Globus pallidus (tissue), 1 donor: ENCODE measurements at regions not wholly inside any gene's neighbourhood (a gene's known extent, or its start where the extent isn't known, plus 50 kb on each side); places are given as distances from the start of the nearest gene placed in this dataset.
"Not testable (repeated sequence)": the region's sequence is repeated elsewhere in the genome, so short reads cannot be mapped to it uniquely, and the experiment has no call there.

Source experiments
- DNase-seq: peaks from one replicate; pipeline ENCODE4 v3.0.0-alpha.2; 2015; ENCODE audit warnings: low spot score

DNA sequence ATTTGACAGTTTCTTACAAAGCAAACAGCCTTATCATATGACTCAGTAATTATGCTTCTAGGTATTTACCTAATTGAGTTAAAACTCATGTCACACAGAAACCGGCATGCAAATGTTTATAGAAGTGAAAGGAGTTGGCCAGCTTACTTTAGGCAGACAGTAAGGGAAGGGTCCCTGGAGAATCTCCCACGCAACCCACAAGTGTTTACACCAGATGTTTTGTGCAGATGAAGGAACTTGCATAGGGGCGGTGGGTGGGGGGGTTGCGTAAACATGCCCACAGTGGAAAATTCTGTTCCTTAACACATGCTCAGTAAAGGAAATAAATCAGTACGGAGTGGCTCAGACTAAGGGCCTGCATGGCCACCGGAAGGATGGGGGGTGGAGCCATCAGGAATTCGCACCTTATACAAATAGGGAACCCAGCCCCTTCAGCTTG is 330.5 kb upstream of the AADAT start:
- no peak for DNase-seq

DNA sequence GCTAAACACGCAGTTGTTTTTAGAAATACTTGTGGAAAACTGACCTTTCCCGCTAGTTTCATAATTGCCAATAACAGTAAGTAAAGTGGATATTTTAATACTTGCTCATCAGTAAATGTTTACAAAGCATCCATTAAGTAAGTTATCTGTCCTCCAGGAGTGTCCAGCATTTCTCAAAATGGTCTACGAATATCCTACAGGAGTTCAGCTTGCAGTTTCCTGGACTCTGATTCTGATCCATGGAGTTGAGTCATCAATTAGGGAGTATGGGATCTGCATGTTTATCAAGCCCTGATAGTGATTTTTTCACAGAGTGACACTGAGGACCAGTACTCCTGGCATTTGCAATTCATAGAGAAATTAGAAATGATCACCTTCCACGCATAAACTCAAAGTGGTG is 325.2 kb upstream of the AADAT start:
- DNase-seq = no peak

DNA sequence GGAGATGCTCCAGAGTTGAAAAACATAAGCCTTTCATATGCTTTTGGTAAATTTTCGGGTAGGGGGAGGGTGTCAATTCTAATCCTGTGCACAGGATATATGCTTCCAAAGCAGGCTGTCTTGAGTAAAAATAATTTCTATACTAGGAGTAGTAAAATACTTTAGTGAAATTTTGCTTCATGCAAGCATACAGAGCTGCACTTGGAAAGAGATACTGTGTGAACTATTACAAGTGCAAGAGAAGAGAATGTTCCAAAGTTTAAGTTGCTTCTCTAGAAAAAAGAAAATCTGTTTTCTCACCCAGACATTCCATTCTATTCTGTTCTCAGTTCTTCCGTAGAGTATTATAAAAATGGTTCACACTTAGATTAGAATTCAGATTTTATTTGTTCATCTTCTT is 324.6 kb upstream of the AADAT start:
- DNase-seq = no peak

DNA sequence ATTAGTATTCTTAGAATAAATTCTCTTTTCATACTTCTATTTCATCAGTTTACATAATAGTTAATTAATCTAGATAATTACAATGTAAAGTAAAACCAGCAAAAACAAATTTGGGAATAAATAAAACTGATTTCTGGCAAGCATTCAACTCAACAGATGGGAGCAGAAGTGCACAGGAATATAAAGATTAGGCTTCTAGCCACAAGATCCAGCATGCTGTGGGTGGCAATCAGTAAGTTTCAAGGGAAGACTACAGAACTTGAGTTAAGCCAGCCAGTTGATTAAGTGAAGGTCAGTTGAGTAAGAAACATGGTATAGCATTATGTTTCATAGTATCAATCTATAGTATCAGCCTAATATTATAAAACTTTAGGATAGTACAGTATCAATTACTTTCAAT is 324.2 kb upstream of the AADAT start:
- no peak for DNase-seq

DNA sequence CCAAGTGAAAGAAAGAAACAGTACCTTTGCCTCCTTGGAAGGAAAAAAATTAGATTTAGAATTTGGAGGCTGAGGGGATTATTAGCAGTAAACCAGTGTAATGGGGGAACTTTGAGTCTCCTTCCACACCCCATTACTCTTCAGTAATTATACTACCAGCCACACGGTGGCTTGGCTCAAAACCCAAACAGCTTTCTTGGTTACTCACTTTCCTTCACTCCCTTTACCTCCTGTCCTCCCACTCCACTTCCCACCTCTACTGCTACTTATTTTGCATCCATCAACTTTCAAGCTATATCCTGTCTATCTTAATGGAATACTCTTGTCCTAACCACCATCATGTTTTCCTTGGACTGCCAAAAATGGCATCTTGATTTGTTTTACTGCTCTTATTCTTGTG is 310.6 kb upstream of the AADAT start:
- no peak for DNase-seq

DNA sequence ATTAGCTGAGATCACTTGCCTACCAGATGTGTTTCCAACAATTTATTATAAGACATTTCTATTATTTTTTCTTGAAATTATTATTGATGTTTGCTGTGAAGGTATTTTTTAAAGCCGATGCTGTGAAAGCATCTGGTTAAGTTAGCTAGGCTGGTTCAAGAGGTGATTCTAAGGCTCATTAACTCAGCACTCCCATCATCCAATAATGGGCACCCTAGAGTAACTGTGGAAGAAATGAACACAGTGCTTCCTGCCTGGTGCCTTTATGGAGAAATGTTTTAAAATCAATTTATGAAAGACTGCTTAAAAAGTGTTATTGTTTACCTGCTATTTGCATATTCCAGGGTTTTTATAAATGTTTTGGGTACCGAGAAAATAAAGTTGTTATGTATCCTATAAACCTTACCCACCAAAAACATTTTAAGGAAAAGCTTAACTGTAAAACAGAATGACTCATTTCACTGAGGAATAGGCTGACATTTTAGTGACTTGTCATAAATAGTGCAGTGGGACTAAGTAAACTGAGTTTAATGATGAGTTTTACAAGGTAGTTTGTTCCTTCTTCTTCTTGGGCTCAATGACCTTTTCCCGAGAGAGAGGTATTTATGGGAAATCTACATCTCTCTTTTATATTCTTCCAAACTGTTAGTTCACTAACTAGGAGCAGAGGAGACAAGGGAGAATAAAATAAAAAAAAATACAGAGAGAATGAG is 310.0 kb upstream of the AADAT start:
- no peak for DNase-seq

DNA sequence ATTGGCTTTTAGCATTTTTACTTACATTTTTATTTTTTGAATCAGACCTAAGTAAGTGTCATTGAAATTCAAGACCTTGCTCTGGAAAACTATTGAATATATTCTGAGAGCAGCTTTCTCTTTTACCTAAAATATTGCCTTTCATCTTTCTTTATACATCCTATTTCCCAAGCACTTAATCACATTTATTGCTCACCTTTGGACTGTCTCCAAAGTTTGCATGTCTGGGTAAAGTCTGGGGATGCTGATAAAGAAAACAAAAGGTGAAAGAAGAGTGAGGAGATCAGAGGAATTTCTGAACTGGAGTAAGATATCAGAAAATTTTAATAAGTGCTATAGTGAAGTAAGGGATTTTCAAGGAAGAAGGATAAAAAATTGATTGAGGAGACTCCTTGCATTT is 308.5 kb upstream of the AADAT start:
- no peak for DNase-seq

DNA sequence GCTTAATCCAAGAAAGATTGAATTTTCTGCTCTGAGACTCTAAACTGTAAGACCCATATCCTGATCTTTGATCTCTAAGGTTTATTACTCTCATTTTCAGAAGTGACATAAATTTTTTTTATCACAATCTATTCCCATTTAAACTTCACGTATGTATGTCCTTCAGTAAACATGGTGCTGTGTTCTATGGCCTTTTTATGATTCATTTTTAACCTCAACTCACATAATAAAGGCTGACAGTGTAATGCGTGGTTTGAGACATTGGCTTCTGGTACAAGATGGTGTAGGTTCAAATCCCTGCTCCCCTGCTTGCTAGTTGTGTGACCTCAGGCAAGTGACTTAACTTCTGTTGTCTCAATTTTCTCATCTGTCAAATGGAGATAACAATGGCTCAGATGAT is 306.0 kb upstream of the AADAT start:
- DNase-seq = no peak

DNA sequence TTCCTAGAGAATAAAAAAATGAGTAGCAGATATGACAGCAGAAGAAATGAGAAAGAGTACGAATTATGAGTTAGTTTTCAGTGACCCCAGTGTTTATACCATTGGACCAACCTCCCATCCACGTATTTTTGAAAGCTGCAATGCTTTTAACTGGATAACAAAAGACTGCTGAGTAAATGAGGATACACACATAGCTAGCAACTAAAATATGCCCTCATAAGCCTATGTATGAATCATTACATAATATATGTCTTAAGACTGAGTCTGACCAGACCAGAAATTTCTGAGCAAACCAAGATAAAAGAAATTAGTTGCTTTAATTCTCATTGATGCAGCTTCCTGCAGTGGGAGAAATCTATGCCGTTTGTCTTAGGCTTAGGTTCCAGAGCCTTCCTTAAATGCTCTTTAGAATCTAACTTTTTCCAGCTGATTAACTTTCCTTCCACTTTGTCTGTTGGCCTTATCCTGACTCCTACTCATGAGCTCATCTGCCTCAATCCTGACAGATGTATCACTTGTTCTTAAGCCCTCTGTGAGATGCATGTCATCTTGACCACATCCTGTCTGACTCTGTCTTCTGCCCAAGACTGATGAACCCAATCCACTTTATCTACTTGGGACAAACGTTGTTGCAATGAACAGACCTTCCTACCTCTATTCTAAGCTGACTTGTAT is 301.4 kb upstream of the AADAT start:
- DNase-seq = no peak

DNA sequence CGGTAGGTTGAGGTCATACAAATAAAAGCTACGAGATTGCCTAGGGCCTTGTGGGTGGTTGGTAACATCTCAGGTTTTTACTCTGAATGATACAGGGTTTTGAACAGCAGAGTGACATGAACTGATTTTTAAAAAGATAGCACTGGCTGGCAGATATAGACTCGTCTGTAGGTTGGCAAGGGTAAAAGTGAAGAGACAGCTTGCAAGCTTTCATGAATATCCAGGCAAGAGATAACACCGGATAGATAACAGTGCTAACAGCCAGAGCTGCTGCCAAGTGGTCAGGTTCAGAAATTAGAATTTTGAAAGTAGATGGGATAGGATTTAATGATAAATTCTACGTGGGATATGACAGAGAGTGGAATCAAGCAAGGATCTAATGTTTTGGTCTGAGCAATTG is 299.7 kb upstream of the AADAT start:
- no peak for DNase-seq

DNA sequence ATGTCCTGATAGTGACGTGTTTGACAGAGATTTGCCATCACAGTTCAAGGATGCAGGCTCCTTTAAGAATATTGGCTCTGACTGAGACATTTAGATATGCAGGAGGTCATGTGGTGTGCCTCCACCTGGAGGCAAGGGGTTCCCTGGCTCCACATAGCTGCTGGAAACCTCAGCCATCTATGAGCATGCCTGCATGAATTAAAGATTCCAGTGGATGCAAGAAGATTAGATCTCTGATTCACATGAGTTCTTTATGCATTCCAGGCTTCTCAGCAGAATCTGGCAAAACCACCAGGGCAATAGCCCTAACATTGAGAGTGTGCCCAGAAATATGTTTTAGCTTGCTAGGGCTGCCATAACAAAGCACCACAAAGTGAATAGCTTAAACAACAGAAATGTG is 298.5 kb upstream of the AADAT start:
- no peak for DNase-seq

DNA sequence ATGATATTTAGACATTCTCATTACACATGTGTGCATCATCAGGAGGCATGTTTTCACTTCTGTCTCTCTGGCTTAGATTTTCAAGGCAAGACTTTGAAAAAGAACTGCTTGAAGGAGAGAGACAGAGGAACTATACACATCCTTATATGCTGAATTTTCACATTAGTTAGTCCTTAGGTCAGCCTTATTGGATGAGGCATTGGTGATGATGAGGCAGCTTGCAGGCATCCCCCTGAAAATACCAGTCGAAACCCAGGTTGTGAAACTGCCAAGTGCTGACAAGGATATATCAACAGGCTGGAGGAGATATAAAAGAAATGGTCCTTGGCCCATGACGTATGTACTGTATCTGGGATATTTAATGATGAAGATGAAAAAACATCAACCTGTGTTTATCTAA is 297.2 kb upstream of the AADAT start:
- DNase-seq = no peak

DNA sequence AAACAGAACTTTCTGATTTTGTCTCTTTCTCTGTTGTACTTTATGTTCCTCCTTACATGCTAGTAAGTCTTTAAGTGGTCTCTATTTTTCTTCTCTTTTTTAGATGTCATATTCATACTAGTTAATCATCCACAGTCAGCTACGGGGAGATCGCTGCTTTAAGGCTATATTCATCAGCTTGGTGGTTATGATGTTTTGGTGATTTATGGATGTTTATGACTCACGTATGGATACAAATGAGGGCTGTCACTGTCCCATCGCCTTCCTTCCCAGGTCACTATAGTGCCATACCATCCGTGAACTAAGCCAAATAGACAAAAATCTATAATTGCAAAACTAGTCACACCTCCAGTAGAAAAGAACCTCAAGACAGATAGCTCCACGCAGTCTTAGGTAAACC is 296.8 kb upstream of the AADAT start:
- no peak for DNase-seq

DNA sequence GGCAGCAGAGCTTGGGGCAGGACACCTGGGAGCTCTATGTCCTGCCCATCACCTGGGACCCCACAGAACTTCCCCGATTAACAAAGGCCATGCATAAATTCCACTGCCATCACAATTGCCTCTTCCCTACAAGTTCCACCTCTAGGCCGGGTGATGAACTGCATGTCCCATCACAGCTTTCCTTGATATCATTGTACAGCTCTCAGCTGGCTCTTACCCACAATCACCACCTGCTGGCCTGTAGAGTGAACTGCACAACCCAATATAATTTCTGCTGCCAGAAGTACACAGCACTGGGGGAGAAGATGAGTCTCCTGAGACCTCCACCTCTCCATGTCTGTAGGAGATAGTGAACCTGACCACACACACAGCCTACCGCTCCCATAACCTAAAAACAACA is 285.0 kb upstream of the AADAT start:
- DNase-seq = no peak

DNA sequence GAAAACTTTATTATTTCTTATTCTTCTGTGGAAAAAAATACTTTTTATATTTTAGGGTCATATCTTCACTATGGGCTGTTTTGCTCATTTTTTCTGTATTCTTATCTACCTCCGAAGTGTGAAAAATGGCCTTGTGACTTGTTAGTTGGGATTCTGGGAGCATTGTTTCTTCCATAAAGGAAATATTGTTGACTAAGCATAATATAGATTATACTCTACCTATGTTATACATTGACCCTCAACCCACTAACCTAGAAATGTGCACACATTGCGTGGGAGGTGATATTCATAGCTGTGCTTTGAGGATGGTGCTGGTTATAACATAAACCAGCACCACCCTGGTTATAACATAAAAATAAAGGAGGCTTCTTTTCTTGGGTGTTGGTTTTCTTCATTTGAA is 259.2 kb upstream of the AADAT start:
- no peak for DNase-seq

DNA sequence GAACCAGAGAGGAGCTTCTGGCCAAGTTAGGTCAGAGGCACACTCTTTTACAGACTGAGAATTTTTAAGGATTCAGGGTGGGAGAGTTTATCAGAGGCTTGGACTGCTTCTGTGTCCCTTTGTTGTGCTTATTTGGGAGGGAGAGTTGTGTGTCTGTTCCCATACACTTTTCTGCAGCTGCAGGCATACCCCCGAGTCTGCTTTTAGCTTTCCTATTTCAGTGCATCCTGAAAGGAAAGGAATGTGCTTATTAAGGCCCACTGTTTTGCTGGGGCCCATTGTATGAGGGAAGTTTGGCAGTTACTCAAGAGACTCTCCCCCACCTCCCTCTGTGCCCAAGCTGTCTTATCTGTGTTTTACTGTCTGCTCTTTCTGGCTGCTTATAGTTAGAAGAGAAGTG is 257.4 kb upstream of the AADAT start:
- DNase-seq = not testable (repeated sequence)

DNA sequence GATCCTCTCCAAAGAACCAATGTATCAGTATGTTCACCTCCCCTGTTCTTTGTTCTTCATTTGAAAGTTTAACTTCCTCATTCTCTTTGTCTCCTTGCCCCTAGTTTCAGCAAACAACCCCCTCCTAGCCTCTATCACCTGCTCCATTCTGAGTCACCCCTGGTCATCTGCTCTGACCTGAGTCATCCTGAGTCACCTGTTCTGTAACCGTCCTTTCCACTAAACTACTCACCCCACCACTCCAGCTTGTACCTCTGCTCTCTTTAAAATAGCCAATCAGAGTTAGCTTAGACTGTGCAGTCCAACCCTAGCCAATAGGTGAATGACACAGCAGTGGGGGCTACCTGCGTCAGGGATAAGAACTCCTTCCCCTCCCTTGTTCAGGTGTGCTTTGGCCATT is 249.8 kb upstream of the AADAT start:
- no peak for DNase-seq

DNA sequence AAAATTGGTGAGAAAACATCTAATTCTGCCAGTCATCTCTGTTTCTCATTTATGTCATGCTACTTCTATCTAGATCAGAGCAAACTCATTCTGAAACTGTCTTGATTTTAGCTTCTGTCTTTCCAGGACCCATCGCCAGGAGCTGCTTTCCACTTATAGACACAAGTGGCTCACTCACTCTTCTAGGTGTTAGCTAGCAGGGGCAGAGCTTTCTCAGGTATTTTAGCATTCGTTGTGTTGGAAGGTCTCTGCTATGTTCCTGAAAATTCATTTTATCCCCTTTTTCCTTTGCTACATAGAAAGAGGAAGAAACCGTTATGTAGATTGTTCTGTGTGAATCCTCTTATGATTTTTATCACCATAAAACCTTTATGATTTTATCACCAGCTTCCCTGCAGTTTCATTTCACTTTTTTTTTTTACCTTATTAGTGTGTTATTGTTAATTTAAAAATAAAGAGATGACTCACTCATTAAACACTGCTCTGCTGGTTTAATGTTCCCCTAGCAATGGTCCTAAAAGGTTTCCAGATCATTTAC is 246.6 kb upstream of the AADAT start:
- no peak for DNase-seq

DNA sequence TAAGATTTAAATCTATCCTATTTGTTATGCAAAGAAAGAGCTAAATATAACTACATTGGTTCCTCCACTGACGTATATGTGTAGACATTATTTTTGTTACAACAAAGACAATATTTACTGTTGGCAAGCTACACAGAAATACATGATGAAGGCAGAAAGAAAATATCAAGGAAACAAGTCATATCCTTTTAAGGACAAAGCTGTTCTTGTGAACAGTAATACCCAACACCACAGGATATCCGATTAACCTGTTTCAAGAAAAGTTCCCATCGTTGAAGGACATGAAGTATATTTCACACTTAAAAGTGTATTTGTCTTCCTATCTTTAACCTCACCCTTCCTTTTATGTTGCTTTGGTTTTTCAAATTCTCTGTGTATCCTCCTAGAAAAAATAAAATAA is 235.8 kb upstream of the AADAT start:
- DNase-seq = no peak

DNA sequence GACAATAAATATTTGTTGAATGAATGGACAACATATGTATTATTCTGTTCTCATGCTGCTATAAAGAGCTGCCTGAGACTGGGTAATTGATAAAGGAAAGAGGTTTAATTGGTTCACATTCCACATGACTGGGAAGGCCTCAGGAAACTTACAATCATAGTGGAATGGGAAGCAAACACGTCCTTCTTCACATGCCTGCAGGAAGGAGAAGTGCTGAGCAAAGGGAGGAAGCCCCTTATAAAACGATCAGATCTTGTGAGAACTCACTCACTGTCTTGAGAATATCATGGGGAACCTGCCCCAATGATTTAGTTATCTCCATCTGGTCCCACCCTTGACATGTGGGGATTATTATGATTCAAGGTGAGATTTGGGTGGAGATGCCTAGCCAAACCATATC is 233.9 kb upstream of the AADAT start:
- no peak for DNase-seq

DNA sequence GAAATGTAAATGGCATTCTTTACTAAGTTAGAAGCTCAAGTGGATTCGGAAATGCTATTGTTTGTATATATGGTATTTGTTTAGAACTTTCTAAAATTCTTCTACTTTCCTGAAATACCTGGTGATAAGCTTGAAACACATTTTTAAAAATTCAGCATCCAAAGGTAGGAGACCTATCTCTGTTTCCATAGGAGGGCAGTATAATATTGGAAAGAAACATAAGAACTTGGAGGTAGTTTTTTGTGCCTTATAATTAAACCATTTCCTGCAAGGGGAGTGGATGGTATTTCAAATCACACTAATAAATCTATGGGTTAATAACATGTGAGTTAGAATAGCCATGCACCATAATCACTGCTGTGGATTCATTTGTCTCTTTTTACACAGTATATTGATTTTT is 217.4 kb upstream of the AADAT start:
- DNase-seq = no peak

DNA sequence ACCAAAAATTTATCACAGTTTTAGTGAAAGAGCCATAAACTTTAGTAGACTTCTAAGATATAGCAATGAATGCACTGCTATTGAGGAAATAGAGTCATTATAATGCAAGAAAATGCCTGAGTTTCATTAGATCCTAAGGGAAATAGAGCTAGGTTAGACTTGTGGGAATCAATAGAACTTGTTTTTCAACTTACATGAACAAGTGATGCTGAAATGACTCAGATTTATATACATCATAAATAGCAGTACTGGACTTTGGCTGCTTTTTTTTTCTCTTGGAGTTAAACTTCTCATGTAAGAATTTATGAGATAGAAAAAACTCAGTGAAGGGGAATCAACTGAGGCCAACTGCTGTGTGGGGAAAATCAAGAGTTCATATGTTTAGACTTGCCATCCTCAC is 216.5 kb upstream of the AADAT start:
- DNase-seq = no peak

DNA sequence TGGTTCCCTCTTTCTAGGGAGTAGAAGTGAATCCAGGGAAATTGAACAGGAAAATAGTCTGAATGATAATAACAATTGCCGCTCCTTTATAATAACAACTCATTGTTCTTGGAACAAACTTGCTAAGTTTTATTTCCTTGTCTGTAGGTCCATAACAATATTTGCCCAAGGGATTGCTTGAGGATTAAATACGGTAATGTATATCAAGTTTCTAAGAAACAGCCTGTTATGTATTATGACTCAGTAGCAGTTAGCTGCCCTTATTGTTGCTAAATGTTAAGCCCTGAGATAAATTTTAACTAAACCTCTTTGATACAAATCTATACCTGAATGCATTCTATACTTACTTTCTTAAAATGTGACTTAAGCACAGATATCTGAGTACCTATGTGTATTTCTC is 215.9 kb upstream of the AADAT start:
- no peak for DNase-seq

DNA sequence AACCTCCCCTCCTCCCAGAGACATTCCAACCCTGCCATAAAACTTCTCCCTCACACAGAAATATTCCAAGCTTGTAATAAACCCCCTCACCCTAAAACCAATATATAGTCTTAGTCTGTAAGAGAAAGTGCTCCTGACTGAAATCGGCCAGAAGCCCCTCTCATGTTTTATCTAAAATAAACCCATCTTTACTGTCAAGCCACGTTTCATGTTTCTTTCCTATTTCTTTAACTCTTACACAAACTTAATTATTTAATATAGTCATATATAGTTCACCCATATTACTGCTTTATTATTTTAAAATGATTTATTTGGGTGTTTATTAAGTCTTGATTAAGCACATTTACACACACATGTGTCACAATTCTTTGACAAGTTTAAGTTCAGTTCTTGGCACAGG is 191.3 kb upstream of the AADAT start:
- no peak for DNase-seq
